Natural killer cell (primary cell): ENCODE measurements at regions not wholly inside any gene's neighbourhood (a gene's known extent, or its start where the extent isn't known, plus 50 kb on each side); places are given as distances from the start of the nearest gene placed in this dataset.

ENCODE experiments used
- ATAC-seq, 3 donors: fragments of 150-1000 bp in 2 of 3; fragments of 200-7000 bp in 1 of 3; cut with Tn5 transposase; 1 replicate in 1 of 3; 2 replicates in 2 of 3; pipeline ENCODE4 v1.10.0; 2021; ENCODE audit warnings: mild to moderate bottlenecking in 2 of 3, moderate library complexity in 2 of 3
- DNase-seq, 2 donors: peaks; one replicate each; pipeline versions ENCODE4 v3.0.0 to v3.0.0-alpha.2; 2013 to 2021; ENCODE audit warnings: mixed read lengths in 1 of 2
- H3K27ac ChIP-seq: one replicate; pipeline ENCODE4 v1.5.1; 2013; ENCODE audit warnings: mild to moderate bottlenecking, low read length
- H3K27me3 ChIP-seq: one replicate; pipeline ENCODE4 v1.6.1; 2013; ENCODE audit warnings: low read length; ENCODE audit not compliant: control insufficient read depth, insufficient read depth
- H3K36me3 ChIP-seq: one replicate; pipeline ENCODE4 v1.6.1; 2013; ENCODE audit warnings: low read length; ENCODE audit not compliant: control insufficient read depth, insufficient read depth
- H3K4me1 ChIP-seq: one replicate; pipeline ENCODE4 v1.6.1; 2013; ENCODE audit warnings: low read length; ENCODE audit not compliant: control insufficient read depth, insufficient read depth
- H3K4me3 ChIP-seq: one replicate; pipeline ENCODE4 v1.5.1; 2013; ENCODE audit warnings: low read length
- H3K9me3 ChIP-seq: one replicate; pipeline ENCODE4 v1.6.1; 2013; ENCODE audit warnings: low read length; ENCODE audit not compliant: control insufficient read depth, insufficient read depth
- H3K27ac Mint-ChIP-seq, 2 donors: one replicate each; pipeline ENCODE4 v1.8.0; 2022; ENCODE audit warnings: mild to moderate bottlenecking in 2 of 2, mixed read lengths in 2 of 2, moderate library complexity in 1 of 2
- H3K27me3 Mint-ChIP-seq, 2 donors: one replicate each; pipeline ENCODE4 v1.8.0; 2022; ENCODE audit warnings: low read depth in 2 of 2, mixed read lengths in 2 of 2
- H3K36me3 Mint-ChIP-seq: one replicate; pipeline ENCODE4 v1.8.0; 2022; ENCODE audit warnings: mixed read lengths
- H3K4me1 Mint-ChIP-seq, 2 donors: one replicate each; pipeline ENCODE4 v1.8.0; 2022; ENCODE audit warnings: mixed read lengths in 2 of 2
- H3K4me3 Mint-ChIP-seq: one replicate; pipeline ENCODE4 v1.8.0; 2022; ENCODE audit warnings: mild to moderate bottlenecking, moderate library complexity, mixed read lengths
- H3K9me3 Mint-ChIP-seq, 2 donors: one replicate each; pipeline ENCODE4 v1.8.0; 2022; ENCODE audit warnings: mixed read lengths in 2 of 2
- WGBS: methylation state at CpG from one replicate; pipeline ENCODE4 v1.1.7; 2013; ENCODE audit warnings: missing lambda C conversion rate; ENCODE audit not compliant: insufficient coverage; 5-methylcytosine and 5-hydroxymethylcytosine counted together
- intact Hi-C: fragments of 100-400 bp; cut with micrococcal nuclease; formaldehyde crosslinking; loops from one replicate; pipeline ENCODE4 v1.14.2; 2022
- TF ChIP-seq, protein P1 (sequence below): fragments of 200-600 bp; IDR thresholded peaks from one replicate; pipeline ENCODE4 v1.8.0; 2022; ENCODE audit warnings: antibody characterized with exemption

DNA sequence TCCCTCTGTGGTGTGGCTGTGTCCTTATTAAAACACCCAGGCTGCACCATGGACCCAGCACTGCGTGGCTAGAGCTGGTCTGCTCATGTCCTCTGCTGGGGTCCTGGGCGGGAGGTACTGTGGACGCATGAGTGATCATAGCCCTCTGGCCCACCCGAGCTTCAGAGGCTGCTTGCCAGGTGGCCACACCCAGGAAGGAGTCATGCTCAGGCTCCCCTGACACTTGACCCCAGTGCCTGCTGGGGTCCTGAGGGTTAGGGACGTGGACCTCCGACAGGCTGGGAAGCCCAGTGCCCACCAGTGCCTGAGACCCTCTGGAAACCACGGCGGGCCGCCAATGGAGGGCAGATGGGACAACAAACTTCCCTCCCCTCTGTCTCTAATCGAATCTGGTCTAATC lies 66.3 kb upstream of the HS6ST1 start:
- H3K4me1 Mint-ChIP-seq = peaks cover 0 to 4% of the 10 kb centered on the region in 2 donors
- H3K9me3 ChIP-seq = no peaks in the 10 kb centered on the region
- H3K27ac Mint-ChIP-seq = no peak overlapping the region
- no peaks in the 10 kb centered on the region for H3K36me3 ChIP-seq
- no peaks in the 10 kb centered on the region for H3K27me3 Mint-ChIP-seq
- H3K9me3 Mint-ChIP-seq = no peaks in the 10 kb centered on the region
- H3K4me3 Mint-ChIP-seq = no peak overlapping the region
- TF ChIP-seq, protein P1, sequence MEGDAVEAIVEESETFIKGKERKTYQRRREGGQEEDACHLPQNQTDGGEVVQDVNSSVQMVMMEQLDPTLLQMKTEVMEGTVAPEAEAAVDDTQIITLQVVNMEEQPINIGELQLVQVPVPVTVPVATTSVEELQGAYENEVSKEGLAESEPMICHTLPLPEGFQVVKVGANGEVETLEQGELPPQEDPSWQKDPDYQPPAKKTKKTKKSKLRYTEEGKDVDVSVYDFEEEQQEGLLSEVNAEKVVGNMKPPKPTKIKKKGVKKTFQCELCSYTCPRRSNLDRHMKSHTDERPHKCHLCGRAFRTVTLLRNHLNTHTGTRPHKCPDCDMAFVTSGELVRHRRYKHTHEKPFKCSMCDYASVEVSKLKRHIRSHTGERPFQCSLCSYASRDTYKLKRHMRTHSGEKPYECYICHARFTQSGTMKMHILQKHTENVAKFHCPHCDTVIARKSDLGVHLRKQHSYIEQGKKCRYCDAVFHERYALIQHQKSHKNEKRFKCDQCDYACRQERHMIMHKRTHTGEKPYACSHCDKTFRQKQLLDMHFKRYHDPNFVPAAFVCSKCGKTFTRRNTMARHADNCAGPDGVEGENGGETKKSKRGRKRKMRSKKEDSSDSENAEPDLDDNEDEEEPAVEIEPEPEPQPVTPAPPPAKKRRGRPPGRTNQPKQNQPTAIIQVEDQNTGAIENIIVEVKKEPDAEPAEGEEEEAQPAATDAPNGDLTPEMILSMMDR = no peak
- H3K36me3 Mint-ChIP-seq = no peaks in the 10 kb centered on the region
- DNase-seq (no peak), ATAC-seq (no peak)
- H3K27me3 ChIP-seq = peaks cover 3% of the 10 kb centered on the region
- intact Hi-C loops = no loop called here
- H3K4me3 ChIP-seq = no peak overlapping the region
- 81% methylated on average over 10 of the region's 10 CpGs for WGBS
- H3K27ac ChIP-seq = no peak overlapping the region
- H3K4me1 ChIP-seq = peaks cover 22% of the 10 kb centered on the region

DNA sequence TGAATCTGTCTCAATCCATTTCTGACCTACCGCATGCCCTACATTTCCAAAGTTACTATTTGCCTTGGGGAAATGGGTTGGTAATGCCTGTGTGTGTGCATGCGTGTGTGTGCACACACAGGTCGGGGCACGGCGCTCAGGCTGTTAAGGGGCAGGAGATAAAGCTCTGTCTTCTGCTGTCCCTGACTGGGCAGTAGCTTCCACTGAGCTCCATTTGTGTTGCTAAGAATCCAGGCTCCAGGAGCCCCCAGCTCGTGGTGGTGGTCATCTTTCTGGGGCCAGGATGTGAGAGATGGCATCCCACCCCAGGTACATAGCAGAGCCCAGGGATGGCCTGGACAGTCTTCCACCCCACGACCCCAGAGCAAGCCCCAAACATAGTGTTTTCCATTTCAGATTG lies 66.7 kb upstream of the HS6ST1 start:
- H3K36me3 Mint-ChIP-seq = no peaks in the 10 kb centered on the region
- H3K27me3 ChIP-seq = peaks cover 3% of the 10 kb centered on the region
- no peak overlapping the region for H3K27ac ChIP-seq
- H3K36me3 ChIP-seq = no peaks in the 10 kb centered on the region
- H3K4me1 Mint-ChIP-seq = peaks cover 0 to 4% of the 10 kb centered on the region in 2 donors
- no peaks in the 10 kb centered on the region for H3K27me3 Mint-ChIP-seq
- WGBS = 88% methylated on average over 6 of the region's 7 CpGs
- TF ChIP-seq, protein P1 = no peak
- no peak overlapping the region for H3K4me3 ChIP-seq
- DNase-seq (no peak), ATAC-seq (no peak)
- no peak overlapping the region for H3K4me3 Mint-ChIP-seq
- H3K9me3 Mint-ChIP-seq = no peaks in the 10 kb centered on the region
- intact Hi-C loops = no loop called here
- peaks cover 22% of the 10 kb centered on the region for H3K4me1 ChIP-seq
- H3K27ac Mint-ChIP-seq = no peak overlapping the region
- no peaks in the 10 kb centered on the region for H3K9me3 ChIP-seq

DNA sequence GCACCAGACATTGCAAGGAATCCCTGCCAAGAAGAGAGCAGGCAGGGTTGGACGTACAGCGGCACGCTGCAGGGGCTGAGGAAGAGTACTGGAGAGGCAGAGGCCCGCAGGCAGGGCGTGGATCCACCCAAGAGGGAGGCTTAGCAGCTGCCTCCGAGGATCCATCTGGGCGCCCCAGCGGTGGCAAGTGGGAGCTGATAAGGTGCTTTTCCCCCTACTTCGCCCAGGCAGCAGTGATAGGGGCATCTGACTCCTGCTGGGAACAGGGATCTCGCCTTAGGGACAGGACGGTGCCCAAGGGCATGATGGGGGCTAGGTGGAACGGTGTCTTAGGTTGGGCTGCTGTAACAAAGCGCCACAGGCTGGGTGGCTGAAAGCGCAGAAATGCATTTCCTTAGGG lies 67.4 kb upstream of the HS6ST1 start:
- WGBS = 96% methylated on average over 14 of the region's 14 CpGs
- TF ChIP-seq, protein P1 = no peak
- intact Hi-C loops = no loop called here
- Mint-ChIP-seq H3K4me3 (no peak overlapping the region), H3K36me3 (no peaks in the 10 kb centered on the region), H3K27ac (no peak overlapping the region), H3K9me3 (no peaks in the 10 kb centered on the region), H3K4me1 (peaks cover 0 to 4% of the 10 kb centered on the region in 2 donors), H3K27me3 (no peaks in the 10 kb centered on the region)
- ATAC-seq (no peak), DNase-seq (no peak)
- Histone ChIP-seq H3K9me3 (no peaks in the 10 kb centered on the region), H3K4me1 (peaks cover 21% of the 10 kb centered on the region), H3K27me3 (peaks cover 3% of the 10 kb centered on the region), H3K4me3 (no peak overlapping the region), H3K27ac (no peak overlapping the region), H3K36me3 (no peaks in the 10 kb centered on the region)

DNA sequence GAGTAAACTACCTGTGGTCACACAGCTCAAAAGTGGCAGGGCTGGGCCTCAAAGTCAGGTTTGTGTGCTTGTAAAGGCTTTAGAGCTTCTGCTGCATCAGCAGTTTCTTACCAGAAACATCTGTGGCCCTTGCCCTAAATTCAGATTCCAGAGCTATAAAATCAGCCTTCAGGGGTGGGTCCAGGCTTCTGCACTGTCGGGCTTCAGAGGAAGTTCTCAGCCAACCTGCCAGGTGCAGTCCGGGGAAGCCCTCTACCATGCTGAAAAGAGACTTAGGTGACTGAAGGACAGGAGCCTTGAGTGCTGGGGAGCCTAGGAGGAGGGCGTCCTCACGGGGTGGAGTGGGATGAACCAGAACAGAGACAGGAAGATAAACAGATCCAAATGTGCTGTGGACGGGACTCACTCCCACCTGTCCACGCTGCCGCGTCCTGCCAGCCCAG lies 69.9 kb upstream of the HS6ST1 start:
- no peak overlapping the region for H3K27ac ChIP-seq
- H3K4me1 Mint-ChIP-seq = no peaks in the 10 kb centered on the region
- no peaks in the 10 kb centered on the region for H3K4me1 ChIP-seq
- H3K27ac Mint-ChIP-seq = no peak overlapping the region
- no peaks in the 10 kb centered on the region for H3K36me3 Mint-ChIP-seq
- no peak overlapping the region for H3K4me3 ChIP-seq
- no peaks in the 10 kb centered on the region for H3K27me3 ChIP-seq
- intact Hi-C loops = no loop called here
- ATAC-seq (no peak), DNase-seq (no peak)
- no peak overlapping the region for H3K4me3 Mint-ChIP-seq
- TF ChIP-seq, protein P1 = no peak
- H3K9me3 Mint-ChIP-seq = no peaks in the 10 kb centered on the region
- H3K36me3 ChIP-seq = no peaks in the 10 kb centered on the region
- H3K27me3 Mint-ChIP-seq = peaks cover 0 to 2% of the 10 kb centered on the region in 2 donors
- no peaks in the 10 kb centered on the region for H3K9me3 ChIP-seq
- WGBS = 85% methylated on average over 8 of the region's 8 CpGs
